Endothelial cell of umbilical vein (primary cell): ENCODE measurements at regions not wholly inside any gene's neighbourhood (a gene's known extent, or its start where the extent isn't known, plus 50 kb on each side); places are given as distances from the start of the nearest gene placed in this dataset.

Experiments used
- BruUV-seq: library from RNA; stranded (reverse); fragments of 400-500 nt; replicated peaks from 2 replicates; lab custom pipeline; 2021; lab: Mats Ljungman, UMichigan
- CTCF ChIA-PET: fragments of 300-600, 350-600 bp; sonication (Branson Sonifier 250); formaldehyde crosslinking; loops from one replicate; lab custom pipeline; 2021; ENCODE audit warnings: antibody characterized with exemption, inconsistent platforms; lab: Charles Lee
- POLR2A ChIA-PET: fragments of 300-600, 350-600 bp; sonication (Branson Sonifier 250); formaldehyde crosslinking; loops from one replicate; lab custom pipeline; 2021; ENCODE audit warnings: antibody characterized with exemption, inconsistent platforms; lab: Charles Lee
- DNase-seq: peaks from one replicate; pipeline ENCODE4 v3.0.0-alpha.2; 2011; ENCODE audit warnings: low read depth, low spot score
- FAIRE-seq: peaks from 2 replicates; lab custom pipeline; 2011; peaks lifted over from hg19 to GRCh38; lab: Jason Lieb, UNC
- H2AFZ ChIP-seq: 2 replicates; pipeline ENCODE4 v1.6.0; 2012; ENCODE audit warnings: low read depth, low read length, control low read depth, inconsistent platforms
- H3K27ac ChIP-seq: 2 replicates; pipeline ENCODE4 v1.5.1; 2011; ENCODE audit warnings: low read depth, mild to moderate bottlenecking, control low read depth, low read length, moderate library complexity; ENCODE audit not compliant: insufficient read depth
- H3K27me3 ChIP-seq, 2 experiments: 2 replicates each; pipeline versions ENCODE4 v1.6.0 to v1.6.1; 2011; ENCODE audit warnings: low read length in 2 of 2, mixed read lengths in 1 of 2; ENCODE audit not compliant: control insufficient read depth in 2 of 2, insufficient read depth in 2 of 2
- H3K36me3 ChIP-seq, 2 experiments: 2 replicates in 1 of 2; 3 replicates in 1 of 2; pipeline ENCODE4 v1.5.1; 2011; ENCODE audit warnings: low read length in 2 of 2, mild to moderate bottlenecking in 1 of 2, moderate library complexity in 1 of 2; ENCODE audit not compliant: control insufficient read depth in 2 of 2, insufficient read depth in 2 of 2; ENCODE audit errors: extremely low read depth in 1 of 2
- H3K4me1 ChIP-seq: 3 replicates; pipeline ENCODE4 v1.5.1; 2011; ENCODE audit warnings: mild to moderate bottlenecking, low read length; ENCODE audit not compliant: control insufficient read depth, insufficient read depth; ENCODE audit errors: extremely low read depth
- H3K4me2 ChIP-seq: 2 replicates; pipeline ENCODE4 v1.6.1; 2011; ENCODE audit warnings: low read length, control low read depth, mixed read lengths; ENCODE audit not compliant: insufficient read depth
- H3K4me3 ChIP-seq, 3 experiments: fragments of 200-600 bp in 1 of 3; sonication (generic), shearing (Covaris generic) in 1 of 3; replicated peaks in 1 of 3; 2 replicates each; pipeline ENCODE4 v1.5.1; 2011 to 2016; ENCODE audit warnings: control low read depth in 3 of 3, low read length in 3 of 3, mild to moderate bottlenecking in 2 of 3, inconsistent platforms in 1 of 3, low read depth in 1 of 3, moderate library complexity in 1 of 3; ENCODE audit not compliant: insufficient read depth in 1 of 3
- H3K79me2 ChIP-seq: 2 replicates; pipeline ENCODE4 v1.6.0; 2012; ENCODE audit warnings: low read length, inconsistent platforms; ENCODE audit not compliant: control insufficient read depth, insufficient read depth
- H3K9ac ChIP-seq: replicated peaks from 2 replicates; pipeline ENCODE3; 2011; ENCODE audit warnings: low read length, control low read depth; ENCODE audit not compliant: insufficient read depth; ENCODE audit errors: extremely low read depth
- H3K9me1 ChIP-seq: replicated peaks from 3 replicates; pipeline ENCODE4 v1.6.0; 2011; ENCODE audit warnings: mild to moderate bottlenecking, low read length; ENCODE audit not compliant: control insufficient read depth, insufficient read depth; ENCODE audit errors: extremely low read depth
- H3K9me3 ChIP-seq: replicated peaks from 2 replicates; pipeline ENCODE4 v1.5.1; 2012; ENCODE audit warnings: low read length, inconsistent platforms; ENCODE audit not compliant: control insufficient read depth, insufficient read depth
- H4K20me1 ChIP-seq: replicated peaks from 2 replicates; pipeline ENCODE3; 2011; ENCODE audit warnings: mild to moderate bottlenecking, low read length; ENCODE audit not compliant: control insufficient read depth, insufficient read depth; ENCODE audit errors: extremely low read depth
- CTCF ChIP-seq, 2 donors: IDR thresholded peaks; 1 replicate in 1 of 2; 2 replicates in 1 of 2; pipeline ENCODE4 v1.5.1; 2011; ENCODE audit warnings: low read length in 2 of 2, mild to moderate bottlenecking in 2 of 2, moderate library complexity in 2 of 2, control low read depth in 1 of 2, inconsistent platforms in 1 of 2, low read depth in 1 of 2; ENCODE audit not compliant: insufficient read depth in 1 of 2; ENCODE audit errors: extremely low read depth in 1 of 2
- EZH2 ChIP-seq: IDR thresholded peaks from 2 replicates; pipeline ENCODE4 v1.6.1; 2012; ENCODE audit warnings: borderline replicate concordance, low read depth, mild to moderate bottlenecking, moderate library complexity, low read length, inconsistent platforms; ENCODE audit not compliant: severe bottlenecking
- FOS ChIP-seq: IDR thresholded peaks from 2 replicates; pipeline ENCODE4 v1.6.1; 2011; ENCODE audit warnings: mild to moderate bottlenecking, low read length, moderate library complexity, borderline replicate concordance; ENCODE audit not compliant: insufficient read depth
- GATA2 ChIP-seq: IDR thresholded peaks from 2 replicates; pipeline ENCODE4 v1.7.0; 2011; ENCODE audit warnings: low read depth, mild to moderate bottlenecking, moderate library complexity, mixed read lengths, low read length; ENCODE audit not compliant: insufficient read length, insufficient read depth
- JUN ChIP-seq: IDR thresholded peaks from 2 replicates; pipeline ENCODE4 v1.6.1; 2011; ENCODE audit warnings: borderline replicate concordance, low read depth; ENCODE audit not compliant: insufficient read length, insufficient read depth
- MYC ChIP-seq: IDR thresholded peaks from one replicate; pipeline ENCODE4 v1.6.1; 2011; ENCODE audit warnings: mild to moderate bottlenecking, low read depth, low read length
- POLR2A ChIP-seq: IDR thresholded peaks from 2 replicates; pipeline ENCODE4 v1.6.1; 2012; ENCODE audit warnings: low read depth, mild to moderate bottlenecking, control low read depth, low read length
- POLR2AphosphoS5 ChIP-seq: IDR thresholded peaks from 2 replicates; pipeline ENCODE4 v1.6.1; 2012; ENCODE audit warnings: low read depth, mild to moderate bottlenecking, control low read depth, low read length, moderate library complexity; ENCODE audit not compliant: insufficient read depth
- dilution Hi-C: fragments of 300-500 bp; cut with MboI; formaldehyde crosslinking; loops from one replicate; pipeline ENCODE4 v1.15.0; 2019; ENCODE audit warnings: low sequenced_read_pairs; ENCODE audit not compliant: extremely low pct_ligation_motif_present
- intact Hi-C: fragments of 100-400 bp; cut with micrococcal nuclease; formaldehyde crosslinking; loops from one replicate; pipeline ENCODE4 v1.10.0; 2022
- TF ChIP-seq, protein P1 (sequence below): IDR thresholded peaks from 2 replicates; pipeline ENCODE4 v1.6.1; 2011; ENCODE audit not compliant: insufficient read depth, insufficient read length

GRCh38 chr7:51666751-51667150 lies 350.1 kb upstream of the COBL start:
- intact Hi-C loops, result no loop called here
- peaks cover 3% of the 10 kb centered on the region for H3K9me3 ChIP-seq
- no peaks in the 10 kb centered on the region for H3K4me1 ChIP-seq
- H3K9me1 ChIP-seq, result no peaks in the 10 kb centered on the region
- H3K79me2 ChIP-seq, result no peaks in the 10 kb centered on the region
- no peak overlapping the region for H3K9ac ChIP-seq
- CTCF ChIA-PET, result no interaction called here
- no TSS peak for BruUV-seq
- POLR2A ChIA-PET, result no interaction called here
- FAIRE-seq, result no peak
- H3K4me3 ChIP-seq, result no peak overlapping the region
- no peak for DNase-seq
- dilution Hi-C loops, result no loop called here
- no peak for TF ChIP-seq CTCF (IDR thresholded peaks at IDR 0.05; ENCODE audit: extremely low read depth in 1 of 2, insufficient read depth in 1 of 2, low read depth in 1 of 2, low read length in 2 of 2)
- TF ChIP-seq GATA2, result no peak
- TF ChIP-seq, protein P1, sequence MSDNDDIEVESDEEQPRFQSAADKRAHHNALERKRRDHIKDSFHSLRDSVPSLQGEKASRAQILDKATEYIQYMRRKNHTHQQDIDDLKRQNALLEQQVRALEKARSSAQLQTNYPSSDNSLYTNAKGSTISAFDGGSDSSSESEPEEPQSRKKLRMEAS, result no peak
- no peak for TF ChIP-seq POLR2AphosphoS5
- TF ChIP-seq JUN, result no peak
- TF ChIP-seq EZH2, result no peak
- TF ChIP-seq FOS, result no peak
- no peak for TF ChIP-seq POLR2A
- no peak for TF ChIP-seq MYC
- no peaks in the 10 kb centered on the region for H3K36me3 ChIP-seq
- H4K20me1 ChIP-seq, result no peaks in the 10 kb centered on the region
- no peak overlapping the region for H3K27ac ChIP-seq
- no peaks in the 10 kb centered on the region for H3K27me3 ChIP-seq
- no peak overlapping the region for H3K4me2 ChIP-seq
- H2AFZ ChIP-seq, result no peak overlapping the region
